Mesothelial cell of epicardium (in vitro differentiated cells): ENCODE measurements at regions not wholly inside any gene's neighbourhood (a gene's known extent, or its start where the extent isn't known, plus 50 kb on each side); places are given as distances from the start of the nearest gene placed in this dataset.

ENCODE experiments used
- DNase-seq, 2 experiments: peaks; one replicate each; pipeline ENCODE4 v3.0.0; 2021; ENCODE audit warnings: low spot score in 2 of 2; ENCODE audit not compliant: unreplicated experiment in 2 of 2
- H3K27ac Mint-ChIP-seq: 2 replicates; pipeline ENCODE4 v1.8.0; 2021; ENCODE audit warnings: mixed read lengths
- H3K27me3 Mint-ChIP-seq: 2 replicates; pipeline ENCODE4 v1.8.0; 2021; ENCODE audit warnings: low read depth, mixed read lengths
- H3K36me3 Mint-ChIP-seq: 2 replicates; pipeline ENCODE4 v1.8.0; 2021; ENCODE audit warnings: mixed read lengths
- H3K4me1 Mint-ChIP-seq: 2 replicates; pipeline ENCODE4 v1.8.0; 2021; ENCODE audit warnings: mixed read lengths
- H3K4me3 Mint-ChIP-seq: 2 replicates; pipeline ENCODE4 v1.8.0; 2021; ENCODE audit warnings: mild to moderate bottlenecking, moderate library complexity, mixed read lengths
- H3K9me3 Mint-ChIP-seq: 2 replicates; pipeline ENCODE4 v1.8.0; 2021; ENCODE audit warnings: mixed read lengths
- TF ChIP-seq, protein P1 (sequence below): fragments of 200-600 bp; sonication (generic); IDR thresholded peaks from one replicate; pipeline ENCODE4 v1.5.0; 2021; ENCODE audit warnings: antibody characterized with exemption; ENCODE audit not compliant: unreplicated experiment

DNA sequence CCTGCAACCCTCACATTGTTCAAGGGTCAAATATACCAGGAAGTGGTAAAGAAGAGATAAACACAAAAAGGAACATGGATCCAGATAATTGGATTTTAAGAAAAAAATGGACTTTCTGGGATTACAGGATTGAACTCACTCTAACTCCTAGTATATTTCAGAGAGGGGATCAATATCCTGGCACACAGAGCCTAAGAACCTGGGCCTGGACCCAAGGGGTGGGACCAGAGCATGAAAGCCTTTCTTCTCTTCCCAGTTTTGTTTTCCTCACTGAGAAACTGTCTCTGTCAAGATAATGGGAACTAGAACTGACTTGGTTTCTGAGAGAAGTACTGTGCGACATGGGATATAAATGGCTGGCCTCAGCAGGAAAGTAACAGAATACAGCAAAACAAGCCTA, 422.8 kb upstream of the STXBP6 start:
- no peaks in the 10 kb centered on the region for H3K4me1 Mint-ChIP-seq
- no peak overlapping the region for H3K27ac Mint-ChIP-seq
- no peak overlapping the region for H3K4me3 Mint-ChIP-seq
- peaks cover 3% of the 10 kb centered on the region for H3K9me3 Mint-ChIP-seq
- DNase-seq = no peak
- H3K27me3 Mint-ChIP-seq = no peaks in the 10 kb centered on the region
- TF ChIP-seq, protein P1, sequence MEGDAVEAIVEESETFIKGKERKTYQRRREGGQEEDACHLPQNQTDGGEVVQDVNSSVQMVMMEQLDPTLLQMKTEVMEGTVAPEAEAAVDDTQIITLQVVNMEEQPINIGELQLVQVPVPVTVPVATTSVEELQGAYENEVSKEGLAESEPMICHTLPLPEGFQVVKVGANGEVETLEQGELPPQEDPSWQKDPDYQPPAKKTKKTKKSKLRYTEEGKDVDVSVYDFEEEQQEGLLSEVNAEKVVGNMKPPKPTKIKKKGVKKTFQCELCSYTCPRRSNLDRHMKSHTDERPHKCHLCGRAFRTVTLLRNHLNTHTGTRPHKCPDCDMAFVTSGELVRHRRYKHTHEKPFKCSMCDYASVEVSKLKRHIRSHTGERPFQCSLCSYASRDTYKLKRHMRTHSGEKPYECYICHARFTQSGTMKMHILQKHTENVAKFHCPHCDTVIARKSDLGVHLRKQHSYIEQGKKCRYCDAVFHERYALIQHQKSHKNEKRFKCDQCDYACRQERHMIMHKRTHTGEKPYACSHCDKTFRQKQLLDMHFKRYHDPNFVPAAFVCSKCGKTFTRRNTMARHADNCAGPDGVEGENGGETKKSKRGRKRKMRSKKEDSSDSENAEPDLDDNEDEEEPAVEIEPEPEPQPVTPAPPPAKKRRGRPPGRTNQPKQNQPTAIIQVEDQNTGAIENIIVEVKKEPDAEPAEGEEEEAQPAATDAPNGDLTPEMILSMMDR = no peak
- H3K36me3 Mint-ChIP-seq = no peaks in the 10 kb centered on the region

DNA sequence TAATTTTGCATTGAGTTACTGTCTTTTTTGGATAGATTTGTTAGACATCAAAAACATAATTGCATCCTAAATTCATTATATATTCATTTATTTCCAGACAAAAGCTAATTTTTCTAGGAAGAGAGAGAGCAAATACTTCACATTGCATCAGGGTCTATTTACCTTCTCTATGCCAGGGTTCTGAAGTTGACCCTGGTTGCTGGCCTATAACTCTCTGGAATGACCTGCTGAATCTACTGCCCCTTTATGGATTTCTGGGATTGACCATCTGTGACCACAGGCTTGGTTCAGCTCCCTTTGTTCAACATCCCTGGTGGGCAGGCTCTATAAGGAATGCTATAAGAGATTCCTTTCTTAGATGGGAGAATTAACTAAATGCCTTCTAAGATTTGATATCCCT, 414.8 kb upstream of the STXBP6 start:
- H3K36me3 Mint-ChIP-seq = no peaks in the 10 kb centered on the region

DNA sequence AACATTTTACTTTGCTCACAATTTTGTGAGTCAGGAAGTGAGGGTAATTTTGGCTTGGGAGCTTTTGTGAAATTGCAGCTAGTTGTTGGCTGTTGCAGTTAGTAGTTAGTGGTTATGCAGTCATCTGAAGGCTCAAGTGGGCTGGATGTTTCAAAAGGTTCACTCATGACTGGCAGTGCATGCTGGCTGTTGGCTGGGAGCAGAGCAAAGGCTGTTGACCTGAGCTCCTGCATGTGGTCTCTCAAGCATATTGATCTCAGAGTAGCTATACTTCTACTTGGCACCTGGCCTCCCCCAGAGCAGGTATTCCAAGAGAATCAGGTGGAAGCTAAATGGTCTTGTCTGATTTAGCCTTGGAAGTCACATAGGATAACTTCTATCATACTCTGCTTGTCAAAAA, 414.1 kb upstream of the STXBP6 start:
- Mint-ChIP-seq H3K4me3 (no peak overlapping the region), H3K36me3 (no peaks in the 10 kb centered on the region), H3K27me3 (no peaks in the 10 kb centered on the region), H3K9me3 (no peaks in the 10 kb centered on the region), H3K4me1 (no peaks in the 10 kb centered on the region), H3K27ac (no peak overlapping the region)
- DNase-seq = no peak
- TF ChIP-seq, protein P1 = no peak

More for the DNA sequence above, 414.8 kb upstream of the STXBP6 start:
- Mint-ChIP-seq H3K4me3 (no peak overlapping the region), H3K4me1 (no peaks in the 10 kb centered on the region), H3K27me3 (no peaks in the 10 kb centered on the region), H3K9me3 (no peaks in the 10 kb centered on the region), H3K27ac (no peak overlapping the region)
- no peak for DNase-seq
- TF ChIP-seq, protein P1 = no peak

DNA sequence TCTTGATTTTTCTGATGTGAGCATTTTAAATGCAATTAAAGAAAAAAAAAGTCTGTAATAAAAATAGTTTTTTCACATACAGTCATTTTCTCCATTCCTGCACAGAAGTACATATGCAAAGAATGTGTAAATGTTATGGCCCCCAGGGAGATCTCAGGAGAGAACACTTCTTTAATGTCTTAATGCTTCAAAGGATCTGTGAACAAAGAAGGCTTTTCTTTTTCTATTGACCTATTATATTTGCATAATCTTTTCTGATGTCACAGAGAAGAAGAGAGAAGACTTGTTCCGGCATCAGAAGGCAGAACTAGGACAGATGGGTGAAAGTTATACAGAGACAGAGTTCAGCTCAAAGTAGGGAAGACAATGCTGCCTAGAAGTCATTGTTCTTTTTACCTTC, 413.5 kb upstream of the STXBP6 start:
- Mint-ChIP-seq H3K4me3 (no peak overlapping the region), H3K36me3 (no peaks in the 10 kb centered on the region), H3K27ac (no peak overlapping the region), H3K27me3 (no peaks in the 10 kb centered on the region), H3K4me1 (no peaks in the 10 kb centered on the region), H3K9me3 (no peaks in the 10 kb centered on the region)
- TF ChIP-seq, protein P1 = no peak
- no peak for DNase-seq

DNA sequence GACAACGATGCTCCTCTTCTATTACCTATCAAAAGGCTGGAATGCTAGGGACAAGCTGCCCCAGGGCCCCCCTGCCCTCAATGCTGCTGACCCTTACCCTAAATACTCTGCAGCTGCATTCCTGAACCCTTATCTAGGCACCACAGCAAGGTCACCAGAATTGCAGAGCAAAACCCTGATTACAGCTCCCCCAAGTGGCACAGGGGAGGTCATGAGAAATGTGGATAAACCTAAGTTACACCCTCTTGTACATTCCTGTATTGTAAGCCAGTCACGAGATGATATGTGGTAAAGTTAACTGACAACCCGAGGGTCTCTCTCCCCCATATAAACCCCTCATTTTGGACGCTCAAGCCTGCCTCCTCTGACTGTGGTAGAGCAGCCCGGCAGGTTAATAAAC, 411.8 kb upstream of the STXBP6 start:
- no peaks in the 10 kb centered on the region for H3K27me3 Mint-ChIP-seq
- no peak for DNase-seq

More for the DNA sequence above, 411.8 kb upstream of the STXBP6 start:
- TF ChIP-seq, protein P1 = no peak
- Mint-ChIP-seq H3K9me3 (no peaks in the 10 kb centered on the region), H3K36me3 (no peaks in the 10 kb centered on the region), H3K27ac (no peak overlapping the region), H3K4me1 (no peaks in the 10 kb centered on the region), H3K4me3 (no peak overlapping the region)
